ENCODE measurements at regions not wholly inside any gene's neighbourhood (a gene's known extent, or its start where the extent isn't known, plus 50 kb on each side); places are given as distances from the start of the nearest gene placed in this dataset.

DNA sequence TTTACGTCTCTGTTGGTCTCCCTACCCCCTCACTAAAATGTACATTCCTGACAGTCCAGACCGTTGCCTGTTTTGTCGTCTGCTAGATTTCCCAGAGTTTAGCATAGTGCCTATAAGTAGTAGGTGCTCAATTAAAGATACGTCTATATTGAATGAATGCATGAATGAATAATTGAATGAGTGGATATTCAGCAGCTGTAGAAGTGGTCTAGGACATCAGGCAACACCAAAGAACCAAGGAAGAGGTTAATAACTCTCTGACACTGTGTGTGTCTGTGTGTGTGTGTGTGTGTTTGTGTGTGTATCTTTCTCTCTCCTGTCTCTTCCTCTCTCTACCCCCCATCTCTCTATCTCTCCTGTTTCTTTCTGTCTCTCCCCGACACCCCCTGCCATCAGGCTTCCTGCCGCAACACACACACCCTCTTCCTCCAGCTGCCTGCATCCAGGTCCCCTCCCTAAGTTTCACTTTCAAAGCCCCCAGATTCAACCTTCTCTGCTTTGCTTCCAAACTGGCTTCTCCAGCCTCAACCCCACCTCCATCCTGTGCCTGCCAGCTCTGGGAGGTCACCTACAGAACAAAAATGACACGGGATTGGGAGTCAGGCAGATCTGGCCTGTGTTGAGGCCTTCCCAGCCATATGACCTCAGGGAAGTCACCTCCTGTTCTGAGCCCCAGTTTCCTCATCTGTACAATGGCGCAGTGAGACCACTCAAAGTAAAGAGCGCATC is 119.9 kb upstream of the NCOR2 start:
- no peak for DNase-seq (ENCODE audit: low read depth in 3 of 3)

DNA sequence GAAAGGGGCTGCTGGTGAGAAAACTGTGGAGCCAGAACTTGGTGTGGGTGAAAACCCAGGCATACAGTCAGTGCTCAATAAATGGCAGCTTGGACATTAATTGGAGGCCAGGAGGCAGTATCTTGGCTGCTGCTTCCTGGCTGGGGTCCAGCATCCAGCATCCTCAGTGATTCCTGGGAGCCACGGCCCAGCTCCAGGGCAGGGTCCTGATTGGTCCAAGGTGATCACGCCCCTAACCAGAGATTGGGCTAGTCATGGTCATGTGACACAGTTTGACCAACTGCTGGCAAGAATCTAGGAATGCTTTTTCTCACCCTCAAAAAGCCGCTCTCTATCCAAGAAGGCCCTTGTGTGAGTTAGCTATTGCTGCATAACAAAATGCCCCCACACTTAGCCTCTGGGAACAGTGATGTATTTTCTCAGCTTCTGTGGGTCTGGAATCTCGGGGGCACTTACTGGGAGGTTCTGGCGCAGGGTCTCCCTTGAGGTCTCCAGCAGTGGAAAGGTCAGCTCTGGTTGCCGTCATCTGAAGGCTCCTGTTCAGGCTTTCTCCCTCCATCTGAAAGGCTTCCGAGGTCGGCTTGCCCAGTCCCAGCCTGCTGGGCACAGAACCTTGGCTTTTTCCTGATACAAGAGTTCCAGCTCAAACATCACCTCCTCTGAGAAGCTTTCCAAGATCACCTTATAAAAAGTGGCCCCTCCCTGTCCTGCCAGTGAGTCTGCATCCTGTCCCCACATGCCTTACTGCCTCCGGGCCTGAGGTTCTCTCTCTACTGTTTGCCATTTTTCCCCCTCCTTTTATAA is 119.2 kb upstream of the NCOR2 start:
- no peak for DNase-seq (ENCODE audit: low read depth in 3 of 3)

DNA sequence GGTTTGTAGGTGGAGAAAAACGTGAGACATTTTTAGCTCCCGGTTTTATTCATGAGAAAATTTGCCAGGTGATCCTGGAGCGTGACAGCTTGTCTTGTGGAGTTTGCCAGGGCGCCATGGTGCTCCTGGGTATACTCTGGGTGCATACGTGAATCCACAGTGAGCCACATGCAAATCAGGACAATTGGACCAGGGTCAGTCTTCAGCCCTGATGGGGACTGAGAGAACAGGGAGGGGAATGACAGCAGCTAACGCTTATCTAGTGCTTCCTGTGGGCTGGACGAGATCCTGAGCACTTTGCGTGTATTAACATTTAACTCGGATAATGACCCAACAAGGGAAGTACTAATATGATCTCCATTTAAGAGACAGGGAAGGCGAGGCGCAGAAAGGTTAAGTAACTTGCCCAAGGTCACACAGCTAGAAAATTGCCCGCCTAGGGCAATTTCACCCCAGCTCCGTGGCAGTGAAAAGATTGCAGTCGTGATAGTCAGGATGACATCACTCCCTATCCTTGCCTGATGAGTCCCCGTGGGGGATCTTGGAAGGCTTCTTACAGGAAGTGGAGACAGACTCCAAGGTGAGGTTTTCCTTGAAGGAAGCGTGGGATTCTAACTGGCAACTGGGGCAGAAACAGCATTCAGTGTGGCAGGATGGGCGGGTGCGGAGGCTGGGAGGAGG is 118.4 kb upstream of the NCOR2 start:
- no peak for DNase-seq (ENCODE audit: low read depth in 3 of 3)

- DNase-seq (ENCODE audit: low read depth in 3 of 3) = no peak
These were observed 117.7 kb upstream of the NCOR2 start for GRCh38 chr12:124684971-124685688.

DNA sequence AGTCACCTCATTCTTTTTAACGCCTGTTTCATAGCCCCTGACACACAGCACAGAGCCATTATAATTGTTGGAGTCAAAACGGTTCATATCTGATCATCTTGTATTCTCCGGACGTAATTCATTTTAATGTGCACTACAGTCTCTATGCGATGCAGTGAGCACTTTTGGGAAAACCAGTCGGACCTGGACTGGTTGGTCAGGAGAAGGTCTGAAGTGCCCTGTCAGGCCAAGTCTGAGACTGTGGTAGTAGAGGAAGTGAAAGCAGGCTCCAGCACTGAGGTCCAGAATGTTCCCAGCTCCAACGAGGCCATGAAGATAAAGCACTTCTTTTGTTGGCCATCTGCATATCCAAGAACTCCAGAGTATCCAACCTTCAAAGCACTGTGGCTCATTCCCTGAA is 117.1 kb upstream of the NCOR2 start:
- no peak for DNase-seq (ENCODE audit: low read depth in 3 of 3)

DNA sequence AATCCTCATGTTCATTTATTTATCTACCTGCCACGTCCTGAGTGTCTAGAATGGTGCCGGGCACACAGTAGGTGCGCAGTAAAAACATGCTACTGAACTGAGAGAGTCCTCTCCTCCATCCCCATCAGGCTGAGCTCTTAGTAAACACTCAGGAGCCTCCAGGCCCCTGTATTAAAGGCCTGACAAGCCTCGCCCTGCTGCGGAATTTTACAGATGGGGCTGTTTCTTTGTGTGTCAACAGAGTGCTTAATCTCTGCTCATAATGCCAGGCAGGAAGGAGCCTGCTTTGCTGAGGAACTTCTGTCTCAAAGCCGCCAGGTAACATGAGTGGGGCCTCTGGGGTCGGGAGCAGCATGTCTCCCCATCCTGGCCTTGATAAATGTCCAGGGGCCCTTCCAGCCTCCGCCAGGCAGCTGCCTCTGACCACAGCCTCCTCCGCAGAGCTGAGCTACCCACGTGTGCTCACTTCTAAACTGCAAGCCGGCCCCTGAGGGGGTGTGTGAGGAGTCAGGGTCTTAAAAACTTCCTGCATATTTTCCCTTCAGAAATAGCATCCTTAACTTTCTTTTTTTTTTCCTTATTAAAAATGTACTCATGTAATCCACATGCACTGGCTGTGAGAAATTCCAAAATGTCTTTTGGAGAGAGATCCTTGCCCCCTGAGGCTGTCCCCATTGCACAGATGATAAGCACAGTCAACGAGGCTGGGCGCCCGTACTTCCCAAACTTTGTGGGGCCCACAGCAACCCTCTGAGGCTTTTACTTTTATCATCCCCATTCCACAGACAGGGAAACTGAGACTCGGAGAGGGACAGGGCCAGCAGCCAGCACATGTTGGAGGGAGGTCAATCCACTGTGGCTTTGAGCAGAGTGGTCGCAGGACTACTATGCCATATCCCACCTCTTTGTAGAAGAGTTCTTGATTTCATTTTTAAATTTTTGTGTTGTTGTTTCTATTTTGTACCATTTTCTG is 116.0 kb upstream of the NCOR2 start:
- DNase-seq (ENCODE audit: low read depth in 3 of 3) = no peak

- no peak for DNase-seq (ENCODE audit: low read depth in 3 of 3)
These were observed 115.2 kb upstream of the NCOR2 start for GRCh38 chr12:124682425-124683151.

DNA sequence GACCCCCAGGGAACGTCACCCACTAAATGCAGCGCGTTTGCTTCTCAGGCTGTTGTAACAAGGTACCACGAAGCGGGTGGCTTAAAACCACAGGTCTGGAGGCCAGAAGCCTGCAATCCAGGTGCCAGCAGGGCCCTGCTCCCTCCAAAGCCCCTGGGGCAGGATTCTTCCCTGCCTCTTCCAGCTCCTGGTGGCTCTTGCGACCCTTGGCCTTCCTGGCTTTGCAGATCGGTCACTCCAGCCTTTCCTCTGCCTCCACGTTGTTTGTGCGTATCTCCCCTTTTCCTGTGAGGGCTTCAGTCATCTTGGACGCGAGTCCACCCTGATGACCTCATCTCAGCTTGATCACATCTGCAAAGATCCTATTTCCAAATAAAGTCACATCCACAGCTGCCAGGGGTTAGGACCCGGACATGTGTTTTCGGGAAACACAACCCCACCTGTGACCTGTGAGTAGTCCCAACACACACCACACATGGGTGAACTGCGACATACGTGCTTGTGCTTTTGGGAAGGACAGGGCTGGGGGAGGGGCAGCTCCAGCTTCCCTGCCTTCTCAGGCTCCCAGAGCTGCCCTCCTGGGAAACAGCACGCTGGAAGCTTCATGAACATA is 114.5 kb upstream of the NCOR2 start:
- DNase-seq (ENCODE audit: low read depth in 3 of 3) = no peak

GRCh38 chr12:124680863-124681778 is 113.7 kb upstream of the NCOR2 start:
- DNase-seq (ENCODE audit: low read depth in 3 of 3) = peak in 1 of 3 experiments; percentile 14

GRCh38 chr12:124679533-124680371 is 112.3 kb upstream of the NCOR2 start:
- no peak for DNase-seq (ENCODE audit: low read depth in 3 of 3)

DNA sequence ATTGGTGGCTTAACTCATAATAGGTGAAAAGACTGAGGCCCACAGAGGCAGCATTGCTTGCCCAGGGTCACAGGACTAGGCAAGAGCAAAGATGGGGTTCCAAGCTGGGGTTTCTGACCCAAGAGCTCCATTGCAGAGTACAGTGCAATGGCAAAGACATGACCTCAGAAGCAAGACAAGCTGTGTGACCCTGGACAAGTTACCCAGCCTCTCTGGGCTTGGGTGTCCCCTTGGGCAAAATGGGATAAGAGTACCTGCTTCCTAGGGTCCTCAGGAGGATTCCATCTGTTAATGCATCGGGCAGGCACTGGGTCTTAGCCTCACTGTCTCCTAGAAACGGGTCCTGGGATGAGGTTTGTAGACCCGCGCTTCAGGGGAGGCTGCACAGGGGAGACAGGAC is 111.6 kb upstream of the NCOR2 start:
- DNase-seq (ENCODE audit: low read depth in 3 of 3) = no peak

- DNase-seq (ENCODE audit: low read depth in 3 of 3) = no peak
These were observed 111.0 kb upstream of the NCOR2 start for GRCh38 chr12:124678421-124678893.

- DNase-seq (ENCODE audit: low read depth in 3 of 3) = no peak
These were observed 110.3 kb upstream of the NCOR2 start for GRCh38 chr12:124677552-124678356.

DNA sequence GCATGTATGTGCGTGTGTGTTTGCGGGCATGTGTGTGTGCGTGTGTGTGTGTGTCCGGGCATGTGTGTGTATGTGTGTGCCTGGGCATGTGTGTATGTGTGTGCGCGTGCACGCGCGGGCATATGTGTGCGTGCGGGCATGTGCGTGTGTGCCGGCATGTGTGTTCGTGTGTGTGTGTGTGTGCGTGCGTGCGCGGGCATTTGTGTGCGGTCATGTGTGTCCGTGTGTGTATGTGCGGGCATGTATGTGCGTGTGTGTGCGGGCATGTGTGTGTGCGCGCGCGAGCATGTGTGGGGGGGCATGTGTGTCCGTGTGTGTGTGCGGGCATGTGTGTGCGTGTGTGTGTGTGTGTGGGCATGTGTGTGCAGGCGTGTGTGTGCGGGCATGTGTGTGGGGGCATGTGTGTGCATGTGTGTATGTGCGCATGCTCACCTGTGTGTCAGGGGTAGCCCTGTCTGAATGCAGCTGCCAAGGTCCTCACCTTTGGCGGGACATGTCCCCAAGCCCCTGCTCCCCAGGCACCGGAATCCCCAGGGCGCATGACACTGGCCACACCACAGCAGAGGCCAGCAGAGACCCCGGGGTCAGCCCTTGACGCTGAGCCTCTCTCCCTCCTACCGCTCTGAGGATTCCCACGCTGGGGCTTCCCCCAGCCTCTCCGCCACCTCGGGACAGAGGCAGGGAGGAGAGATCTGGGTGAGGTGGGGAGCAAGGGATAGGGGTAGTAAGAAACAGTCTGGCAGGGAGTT is 109.5 kb upstream of the NCOR2 start:
- no peak for DNase-seq (ENCODE audit: low read depth in 3 of 3)

DNA sequence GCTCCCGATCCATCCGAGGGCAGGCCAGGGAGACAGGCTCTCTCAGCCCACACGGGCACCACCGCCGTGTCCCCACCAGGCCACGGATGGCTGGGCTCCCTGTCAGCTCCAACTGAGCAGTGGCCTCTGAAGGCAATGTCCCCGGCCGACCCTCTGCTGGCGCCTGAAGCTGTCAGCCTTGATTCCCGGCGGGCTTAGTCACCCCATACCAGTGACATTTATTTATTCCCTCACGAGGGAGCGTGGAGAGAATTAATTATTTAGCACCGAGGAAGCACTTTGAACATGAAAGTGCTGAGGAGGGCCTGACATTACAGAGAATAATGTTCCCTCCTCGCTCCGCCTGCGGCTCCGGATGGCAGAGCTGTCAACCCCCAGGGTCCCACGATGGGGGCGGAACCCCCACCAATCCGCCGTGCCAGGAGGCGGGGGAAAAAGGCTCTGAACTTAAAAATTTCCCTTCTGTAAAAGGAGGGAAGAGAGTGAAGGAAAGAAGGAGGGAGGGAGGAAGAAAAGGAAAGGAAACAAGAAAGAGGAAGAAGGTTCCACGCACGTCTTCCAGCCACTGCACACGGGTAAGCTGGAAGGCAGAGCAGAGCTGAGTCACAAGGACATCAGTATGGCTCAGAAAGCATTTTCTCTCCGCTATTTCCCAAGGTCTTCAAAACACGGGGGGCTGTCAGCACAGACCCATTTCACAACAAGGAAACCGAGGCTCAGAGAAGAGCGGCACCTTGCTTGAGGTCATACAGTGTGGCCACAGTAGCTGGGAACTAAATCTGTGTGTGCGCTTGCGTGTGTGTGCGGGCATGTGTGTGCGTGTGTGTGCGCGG is 108.7 kb upstream of the NCOR2 start:
- DNase-seq (ENCODE audit: low read depth in 3 of 3) = no peak
